ENCODE measurements at regions not wholly inside any gene's neighbourhood (a gene's known extent, or its start where the extent isn't known, plus 50 kb on each side); places are given as distances from the start of the nearest gene placed in this dataset.
"Not testable (repeated sequence)": the region's sequence is repeated elsewhere in the genome, so short reads cannot be mapped to it uniquely, and the experiment has no call there.

GRCh38 chr17:30696234-30696633 lies 128.3 kb downstream of the CRLF3 start:
- Histone ChIP-seq H3K4me1 (ENCODE audit: control insufficient read depth, low read depth, low read length) (peaks cover 4% of the 10 kb centered on the region), H3K9ac (ENCODE audit: low read length) (no peak overlapping the region), H3K27ac (ENCODE audit: low read length) (no peak overlapping the region), H3K27me3 (ENCODE audit: control insufficient read depth, insufficient read depth, low read length) (peaks cover 8% of the 10 kb centered on the region), H3K36me3 (ENCODE audit: control insufficient read depth, low read depth, low read length) (no peaks in the 10 kb centered on the region), H3K9me3 (ENCODE audit: control insufficient read depth, low read depth, low read length) (no peaks in the 10 kb centered on the region), H3K4me3 (ENCODE audit: low read length) (no peak overlapping the region)

DNA sequence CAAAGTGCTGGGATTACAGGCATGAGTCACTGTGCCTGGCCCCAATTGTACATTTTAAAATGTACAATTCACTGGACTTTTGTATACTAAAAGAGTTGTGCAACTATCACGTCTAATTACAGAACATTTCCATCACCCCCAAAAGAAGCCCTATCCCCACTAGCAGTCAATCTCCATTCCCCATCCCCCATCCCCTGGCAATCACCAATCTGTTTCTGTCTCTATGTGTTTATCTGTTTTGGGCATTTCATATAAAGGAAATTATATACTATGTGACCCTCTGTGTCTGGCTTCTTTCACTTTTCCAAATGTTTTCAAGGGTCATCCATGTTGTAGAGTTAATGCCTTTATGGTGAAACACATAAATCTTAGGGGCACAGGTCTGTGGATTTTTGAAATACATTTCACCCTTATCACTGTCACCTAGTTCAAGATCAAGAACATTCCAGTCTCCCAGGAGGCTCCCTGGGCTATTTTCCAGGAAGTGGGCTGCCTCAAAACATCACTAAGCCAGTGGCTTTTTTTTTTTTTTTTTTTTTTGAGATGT lies 129.2 kb downstream of the CRLF3 start:
- H3K27me3 ChIP-seq (ENCODE audit: control insufficient read depth, insufficient read depth, low read length); H3K9me3 ChIP-seq (ENCODE audit: control insufficient read depth, low read depth, low read length); H3K36me3 ChIP-seq (ENCODE audit: control insufficient read depth, low read depth, low read length); H3K4me1 ChIP-seq (ENCODE audit: control insufficient read depth, low read depth, low read length); H3K27ac ChIP-seq (ENCODE audit: low read length); H3K4me3 ChIP-seq (ENCODE audit: low read length); H3K9ac ChIP-seq (ENCODE audit: low read length): not testable (repeated sequence)

GRCh38 chr17:30693772-30694171 lies 130.7 kb downstream of the CRLF3 start:
- H3K4me1 ChIP-seq (ENCODE audit: control insufficient read depth, low read depth, low read length); H3K36me3 ChIP-seq (ENCODE audit: control insufficient read depth, low read depth, low read length); H3K9me3 ChIP-seq (ENCODE audit: control insufficient read depth, low read depth, low read length); H3K9ac ChIP-seq (ENCODE audit: low read length); H3K27me3 ChIP-seq (ENCODE audit: control insufficient read depth, insufficient read depth, low read length); H3K27ac ChIP-seq (ENCODE audit: low read length): not testable (repeated sequence)
- peak overlapping the region; percentile 46 for H3K4me3 ChIP-seq (ENCODE audit: low read length)

GRCh38 chr17:30689266-30690000 lies 135.1 kb downstream of the CRLF3 start:
- not testable (repeated sequence) for H3K27me3 ChIP-seq (ENCODE audit: control insufficient read depth, insufficient read depth, low read length); H3K9me3 ChIP-seq (ENCODE audit: control insufficient read depth, low read depth, low read length); H3K27ac ChIP-seq (ENCODE audit: low read length); H3K4me1 ChIP-seq (ENCODE audit: control insufficient read depth, low read depth, low read length); H3K4me3 ChIP-seq (ENCODE audit: low read length); H3K9ac ChIP-seq (ENCODE audit: low read length); H3K36me3 ChIP-seq (ENCODE audit: control insufficient read depth, low read depth, low read length)

GRCh38 chr17:30686538-30687479 lies 137.7 kb downstream of the CRLF3 start:
- H3K27ac ChIP-seq (ENCODE audit: low read length); H3K4me1 ChIP-seq (ENCODE audit: control insufficient read depth, low read depth, low read length); H3K36me3 ChIP-seq (ENCODE audit: control insufficient read depth, low read depth, low read length); H3K4me3 ChIP-seq (ENCODE audit: low read length); H3K9ac ChIP-seq (ENCODE audit: low read length); H3K9me3 ChIP-seq (ENCODE audit: control insufficient read depth, low read depth, low read length); H3K27me3 ChIP-seq (ENCODE audit: control insufficient read depth, insufficient read depth, low read length): not testable (repeated sequence)

DNA sequence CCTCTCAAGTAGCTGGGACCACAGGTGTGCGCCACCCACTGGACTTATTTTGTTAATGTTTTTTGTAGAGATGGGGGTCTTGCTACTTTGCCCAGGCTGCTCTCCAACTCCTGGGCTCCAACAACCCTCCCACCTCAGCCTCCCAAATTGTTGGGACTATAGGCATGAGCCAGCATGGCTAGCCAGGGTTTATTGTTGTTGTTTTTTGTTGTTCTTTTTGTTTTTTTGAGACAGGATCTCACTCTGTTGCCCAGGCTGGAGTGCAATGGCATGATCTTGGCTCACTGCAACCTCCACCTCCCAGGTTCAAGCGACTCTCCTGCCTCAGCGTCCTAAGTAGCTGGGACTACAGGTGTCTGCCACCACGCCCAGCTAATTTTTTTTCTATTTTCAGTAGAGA lies 142.2 kb downstream of the CRLF3 start:
- H3K4me1 ChIP-seq (ENCODE audit: control insufficient read depth, low read depth, low read length); H3K27me3 ChIP-seq (ENCODE audit: control insufficient read depth, insufficient read depth, low read length); H3K27ac ChIP-seq (ENCODE audit: low read length); H3K36me3 ChIP-seq (ENCODE audit: control insufficient read depth, low read depth, low read length); H3K4me3 ChIP-seq (ENCODE audit: low read length); H3K9ac ChIP-seq (ENCODE audit: low read length); H3K9me3 ChIP-seq (ENCODE audit: control insufficient read depth, low read depth, low read length): not testable (repeated sequence)

GRCh38 chr17:30680681-30681080 lies 143.8 kb downstream of the CRLF3 start:
- H3K4me3 ChIP-seq (ENCODE audit: low read length); H3K27ac ChIP-seq (ENCODE audit: low read length); H3K4me1 ChIP-seq (ENCODE audit: control insufficient read depth, low read depth, low read length); H3K9me3 ChIP-seq (ENCODE audit: control insufficient read depth, low read depth, low read length); H3K36me3 ChIP-seq (ENCODE audit: control insufficient read depth, low read depth, low read length); H3K27me3 ChIP-seq (ENCODE audit: control insufficient read depth, insufficient read depth, low read length); H3K9ac ChIP-seq (ENCODE audit: low read length): not testable (repeated sequence)

DNA sequence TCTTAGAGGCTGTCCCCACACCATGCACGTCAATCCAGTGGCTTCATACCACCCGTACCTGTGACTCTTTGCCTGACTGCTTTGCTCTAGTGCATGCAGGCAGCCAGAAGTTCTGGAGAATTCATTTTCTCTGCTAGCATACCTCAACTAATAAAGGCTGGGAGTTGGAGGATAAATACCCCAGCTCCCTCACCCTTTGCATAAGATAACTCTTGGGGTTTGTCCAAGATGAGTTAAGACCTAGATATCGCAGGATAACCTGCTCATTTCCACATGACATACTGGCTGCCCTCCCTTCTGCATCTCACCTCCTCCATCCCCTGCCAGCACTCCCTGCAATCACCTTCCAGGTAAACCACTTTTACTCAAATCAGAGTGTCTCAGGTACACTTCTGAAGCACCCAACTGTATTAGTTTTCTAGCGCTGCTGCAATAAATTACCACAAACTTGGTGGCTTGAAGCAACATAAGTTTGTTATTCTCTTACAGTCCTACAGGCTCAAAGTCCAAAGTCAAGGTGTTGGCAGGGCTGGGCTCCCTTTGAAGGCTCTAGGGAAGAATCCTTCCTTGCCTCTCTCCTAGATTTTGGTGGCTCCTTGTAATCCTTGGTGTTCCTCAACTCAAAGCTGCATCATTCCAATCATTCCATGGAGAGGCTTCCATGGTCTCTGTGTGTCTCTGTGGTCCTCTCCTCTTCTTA lies 146.8 kb downstream of the CRLF3 start:
- no peaks in the 10 kb centered on the region for H3K4me1 ChIP-seq (ENCODE audit: control insufficient read depth, low read depth, low read length)
- H3K27me3 ChIP-seq (ENCODE audit: control insufficient read depth, insufficient read depth, low read length) = no peaks in the 10 kb centered on the region
- H3K9ac ChIP-seq (ENCODE audit: low read length) = no peak overlapping the region
- no peak overlapping the region for H3K27ac ChIP-seq (ENCODE audit: low read length)
- no peaks in the 10 kb centered on the region for H3K9me3 ChIP-seq (ENCODE audit: control insufficient read depth, low read depth, low read length)
- H3K4me3 ChIP-seq (ENCODE audit: low read length) = no peak overlapping the region
- H3K36me3 ChIP-seq (ENCODE audit: control insufficient read depth, low read depth, low read length) = no peaks in the 10 kb centered on the region

- not testable (repeated sequence) for H3K4me3 ChIP-seq (ENCODE audit: low read length); H3K36me3 ChIP-seq (ENCODE audit: control insufficient read depth, low read depth, low read length); H3K4me1 ChIP-seq (ENCODE audit: control insufficient read depth, low read depth, low read length); H3K27ac ChIP-seq (ENCODE audit: low read length); H3K9me3 ChIP-seq (ENCODE audit: control insufficient read depth, low read depth, low read length); H3K9ac ChIP-seq (ENCODE audit: low read length); H3K27me3 ChIP-seq (ENCODE audit: control insufficient read depth, insufficient read depth, low read length)
These were observed 148.6 kb downstream of the CRLF3 start for GRCh38 chr17:30675777-30676492.

DNA sequence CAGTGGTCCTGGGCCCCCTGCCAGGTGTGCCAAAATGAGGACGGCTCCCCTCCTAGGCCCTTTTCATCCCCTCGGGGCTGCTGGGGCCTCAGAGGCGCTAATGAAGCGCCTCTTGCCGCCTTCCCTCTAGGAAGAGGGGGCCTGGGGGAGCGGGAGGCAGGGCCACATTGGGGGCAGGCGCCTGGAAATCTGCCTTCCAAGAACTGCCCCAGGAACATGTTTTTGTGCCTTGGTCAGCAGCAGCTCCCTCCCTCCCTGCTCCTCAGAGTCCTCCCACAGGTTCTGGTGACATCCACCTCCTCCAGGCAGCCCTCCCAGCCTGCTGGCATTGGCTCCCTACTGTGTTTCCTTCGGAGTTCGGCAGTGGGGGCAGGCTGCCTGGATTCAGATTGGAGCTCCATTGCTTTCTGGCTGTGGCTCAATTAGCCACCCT lies 155.3 kb downstream of the CRLF3 start:
- not testable (repeated sequence) for H3K4me1 ChIP-seq (ENCODE audit: control insufficient read depth, low read depth, low read length); H3K27me3 ChIP-seq (ENCODE audit: control insufficient read depth, insufficient read depth, low read length); H3K27ac ChIP-seq (ENCODE audit: low read length); H3K9me3 ChIP-seq (ENCODE audit: control insufficient read depth, low read depth, low read length); H3K9ac ChIP-seq (ENCODE audit: low read length); H3K36me3 ChIP-seq (ENCODE audit: control insufficient read depth, low read depth, low read length); H3K4me3 ChIP-seq (ENCODE audit: low read length)

Measured in iPS-18a (cell line).